Uterus (tissue), 3 donors: ENCODE measurements at regions not wholly inside any gene's neighbourhood (a gene's known extent, or its start where the extent isn't known, plus 50 kb on each side); places are given as distances from the start of the nearest gene placed in this dataset.

ENCODE experiments used
- DNase-seq, 2 donors: peaks; one replicate each; pipeline ENCODE4 v3.0.0-alpha.2; 2019 to 2020
- H3K27ac ChIP-seq, 2 donors: fragments of 200-600 bp; sonication (generic); 1 replicate in 1 of 2; 2 replicates in 1 of 2; pipeline ENCODE4 v1.5.1; 2016 to 2018
- H3K27me3 ChIP-seq, 2 donors: fragments of 200-600 bp; sonication (generic); one replicate each; pipeline ENCODE4 v1.5.1; 2018 to 2019; ENCODE audit warnings: control low read depth in 1 of 2
- H3K36me3 ChIP-seq, 2 donors: fragments of 200-600 bp; sonication (generic); one replicate each; pipeline ENCODE4 v1.5.1; 2019; ENCODE audit warnings: control low read depth in 1 of 2
- H3K4me1 ChIP-seq, 2 donors: fragments of 200-600 bp; sonication (generic); one replicate each; pipeline ENCODE4 v1.5.1; 2018 to 2019; ENCODE audit warnings: control low read depth in 1 of 2
- H3K4me3 ChIP-seq, 2 donors: fragments of 200-600 bp; sonication (generic); 1 replicate in 1 of 2; 2 replicates in 1 of 2; pipeline ENCODE4 v1.5.1; 2018 to 2019; ENCODE audit warnings: mild to moderate bottlenecking in 1 of 2
- H3K9me3 ChIP-seq, 2 donors: fragments of 200-600 bp; sonication (generic); one replicate each; pipeline ENCODE4 v1.5.1; 2019; ENCODE audit warnings: control low read depth in 1 of 2
- POLR2A ChIP-seq, 2 donors: fragments of 450-650 bp; IDR thresholded peaks; one replicate each; pipeline ENCODE4 v1.6.1; 2016; ENCODE audit warnings: antibody characterized with exemption in 2 of 2, mild to moderate bottlenecking in 1 of 2, moderate library complexity in 1 of 2
- intact Hi-C: fragments of 100-400 bp; cut with DNase I; formaldehyde crosslinking; loops from one replicate; pipeline ENCODE4 v1.15.1; 2023; ENCODE audit warnings: low total_unique reads
- TF ChIP-seq, protein P1 (sequence below), 4 experiments: fragments of 200-600 bp in 2 of 4; fragments of 450-650 bp in 2 of 4; sonication (generic) in 2 of 4; IDR thresholded peaks; one replicate each; pipeline ENCODE4 v1.5.1; 2016 to 2019; ENCODE audit warnings: antibody characterized with exemption in 4 of 4, mild to moderate bottlenecking in 2 of 4, moderate library complexity in 1 of 4
- donor health status: DM: yes; HTN: yes; CAD: no.

GRCh38 chr3:102207151-102207571 lies 227.7 kb upstream of the ZPLD1 start:
- intact Hi-C loops, result no loop called here
- no peaks in the 10 kb centered on the region for H3K27me3 ChIP-seq
- no peak for TF ChIP-seq POLR2A (IDR thresholded peaks at IDR 0.05)
- TF ChIP-seq, protein P1, sequence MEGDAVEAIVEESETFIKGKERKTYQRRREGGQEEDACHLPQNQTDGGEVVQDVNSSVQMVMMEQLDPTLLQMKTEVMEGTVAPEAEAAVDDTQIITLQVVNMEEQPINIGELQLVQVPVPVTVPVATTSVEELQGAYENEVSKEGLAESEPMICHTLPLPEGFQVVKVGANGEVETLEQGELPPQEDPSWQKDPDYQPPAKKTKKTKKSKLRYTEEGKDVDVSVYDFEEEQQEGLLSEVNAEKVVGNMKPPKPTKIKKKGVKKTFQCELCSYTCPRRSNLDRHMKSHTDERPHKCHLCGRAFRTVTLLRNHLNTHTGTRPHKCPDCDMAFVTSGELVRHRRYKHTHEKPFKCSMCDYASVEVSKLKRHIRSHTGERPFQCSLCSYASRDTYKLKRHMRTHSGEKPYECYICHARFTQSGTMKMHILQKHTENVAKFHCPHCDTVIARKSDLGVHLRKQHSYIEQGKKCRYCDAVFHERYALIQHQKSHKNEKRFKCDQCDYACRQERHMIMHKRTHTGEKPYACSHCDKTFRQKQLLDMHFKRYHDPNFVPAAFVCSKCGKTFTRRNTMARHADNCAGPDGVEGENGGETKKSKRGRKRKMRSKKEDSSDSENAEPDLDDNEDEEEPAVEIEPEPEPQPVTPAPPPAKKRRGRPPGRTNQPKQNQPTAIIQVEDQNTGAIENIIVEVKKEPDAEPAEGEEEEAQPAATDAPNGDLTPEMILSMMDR (IDR thresholded peaks at IDR 0.05), result no peak
- DNase-seq, result peak in 1 of 2 donors; percentile 20
- H3K4me3 ChIP-seq, result no peak overlapping the region
- H3K9me3 ChIP-seq, result no peaks in the 10 kb centered on the region
- no peaks in the 10 kb centered on the region for H3K36me3 ChIP-seq
- H3K27ac ChIP-seq, result peak overlapping the region; percentile 59 to 62
- H3K4me1 ChIP-seq, result no peaks in the 10 kb centered on the region

GRCh38 chr3:102215166-102215565 lies 219.6 kb upstream of the ZPLD1 start:
- Histone ChIP-seq H3K36me3 (no peaks in the 10 kb centered on the region), H3K9me3 (no peaks in the 10 kb centered on the region), H3K27ac (no peak overlapping the region), H3K4me1 (no peaks in the 10 kb centered on the region), H3K27me3 (no peaks in the 10 kb centered on the region), H3K4me3 (no peak overlapping the region)
- no peak for TF ChIP-seq POLR2A (IDR thresholded peaks at IDR 0.05)
- TF ChIP-seq, protein P1 (IDR thresholded peaks at IDR 0.05), result no peak
- intact Hi-C loops, result no loop called here
- DNase-seq, result no peak

DNA sequence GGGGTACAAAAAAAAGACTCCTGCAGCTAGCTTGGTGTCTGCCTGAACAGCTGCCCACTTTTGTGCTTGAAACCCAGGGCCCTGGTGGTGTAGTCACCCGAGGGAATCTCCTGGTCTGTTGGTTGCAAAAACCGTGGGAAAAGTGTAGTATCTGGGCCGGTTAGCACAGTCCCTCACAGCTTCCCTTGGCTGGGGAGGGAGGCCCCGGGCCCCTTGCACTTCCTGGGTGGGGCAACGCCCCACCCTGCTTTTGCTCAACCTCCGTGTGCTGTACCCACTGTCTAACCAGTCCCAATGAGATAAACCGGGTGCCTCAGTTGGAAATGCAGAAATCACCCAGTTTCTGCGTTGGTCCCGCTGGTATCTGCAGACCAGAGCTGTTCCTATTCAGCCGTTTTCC lies 211.7 kb upstream of the ZPLD1 start:
- intact Hi-C loops, result no loop called here
- Histone ChIP-seq H3K9me3 (no peaks in the 10 kb centered on the region), H3K4me3 (no peak overlapping the region), H3K27me3 (no peaks in the 10 kb centered on the region), H3K4me1 (no peaks in the 10 kb centered on the region), H3K27ac (no peak overlapping the region), H3K36me3 (no peaks in the 10 kb centered on the region)
- no peak for TF ChIP-seq POLR2A (IDR thresholded peaks at IDR 0.05)
- TF ChIP-seq, protein P1 (IDR thresholded peaks at IDR 0.05), result no peak
- DNase-seq, result no peak

GRCh38 chr3:102224171-102224570 lies 210.6 kb upstream of the ZPLD1 start:
- no peak for TF ChIP-seq POLR2A (IDR thresholded peaks at IDR 0.05)
- TF ChIP-seq, protein P1 (IDR thresholded peaks at IDR 0.05), result peak; percentile 30 to 41 (median 32)
- Histone ChIP-seq H3K4me3 (no peak overlapping the region), H3K9me3 (no peaks in the 10 kb centered on the region), H3K4me1 (peaks cover 0 to 3% of the 10 kb centered on the region in 2 donors), H3K27me3 (no peaks in the 10 kb centered on the region), H3K27ac (peak overlapping the region in 1 of 2 donors; percentile 11), H3K36me3 (no peaks in the 10 kb centered on the region)
- DNase-seq, result peak; percentile 18 to 23
- intact Hi-C loops, result no loop called here

- Histone ChIP-seq H3K4me1 (peaks cover 0 to 3% of the 10 kb centered on the region in 2 donors), H3K27ac (no peak overlapping the region), H3K9me3 (no peaks in the 10 kb centered on the region), H3K4me3 (no peak overlapping the region), H3K27me3 (no peaks in the 10 kb centered on the region), H3K36me3 (no peaks in the 10 kb centered on the region)
- TF ChIP-seq POLR2A (IDR thresholded peaks at IDR 0.05), result no peak
- TF ChIP-seq, protein P1 (IDR thresholded peaks at IDR 0.05), result no peak
- no peak for DNase-seq
- intact Hi-C loops, result loop anchor here (5.0 kb wide), 1 partner anchor 418 kb away; no protein-coding TSS in a partner anchor
Observed at GRCh38 chr3:102225005-102225404, 209.8 kb upstream of the ZPLD1 start.
